Tibial nerve (tissue), 4 donors: ENCODE measurements at regions not wholly inside any gene's neighbourhood (a gene's known extent, or its start where the extent isn't known, plus 50 kb on each side); places are given as distances from the start of the nearest gene placed in this dataset.

Experiments
- EP300 ChIP-seq, 2 donors: sonication (generic); formaldehyde crosslinking; IDR thresholded peaks; one replicate each; pipeline ENCODE4 v1.6.1; 2017; ENCODE audit warnings: antibody characterized with exemption in 2 of 2, mild to moderate bottlenecking in 1 of 2
- POLR2A ChIP-seq, 2 donors: fragments of 450-650 bp; IDR thresholded peaks; one replicate each; pipeline ENCODE4 v1.6.1; 2017; ENCODE audit warnings: antibody characterized with exemption in 2 of 2, mild to moderate bottlenecking in 2 of 2, moderate library complexity in 2 of 2
- TF ChIP-seq, protein P1 (sequence below), 5 experiments: fragments of 200-600 bp in 3 of 5; fragments of 450-650 bp in 2 of 5; sonication (generic) in 3 of 5; IDR thresholded peaks; one replicate each; pipeline ENCODE4 v1.5.1; 2016 to 2019; ENCODE audit warnings: antibody characterized with exemption in 5 of 5, mild to moderate bottlenecking in 3 of 5, moderate library complexity in 2 of 5

DNA sequence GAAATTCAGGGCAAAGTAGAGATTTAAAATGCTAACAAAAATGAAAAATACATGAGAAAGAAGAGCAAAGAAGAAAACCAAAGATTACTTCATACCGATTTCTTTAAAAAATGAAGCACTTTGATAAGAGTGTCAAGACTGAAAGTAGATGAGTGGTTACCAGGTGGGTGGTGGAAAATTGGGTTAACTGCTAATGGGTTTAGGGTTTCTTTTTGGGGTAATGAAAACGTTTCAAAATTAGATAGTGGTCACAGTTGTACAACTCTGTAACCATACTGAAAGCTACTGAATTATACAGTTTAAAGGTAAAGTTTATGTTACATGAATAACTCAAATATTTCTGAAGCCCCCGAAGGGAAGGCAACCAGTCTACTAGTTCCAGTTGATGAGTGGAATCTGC lies 179.4 kb downstream of the NDFIP2 start:
- TF ChIP-seq EP300 (IDR thresholded peaks at IDR 0.05) = no peak
- TF ChIP-seq, protein P1, sequence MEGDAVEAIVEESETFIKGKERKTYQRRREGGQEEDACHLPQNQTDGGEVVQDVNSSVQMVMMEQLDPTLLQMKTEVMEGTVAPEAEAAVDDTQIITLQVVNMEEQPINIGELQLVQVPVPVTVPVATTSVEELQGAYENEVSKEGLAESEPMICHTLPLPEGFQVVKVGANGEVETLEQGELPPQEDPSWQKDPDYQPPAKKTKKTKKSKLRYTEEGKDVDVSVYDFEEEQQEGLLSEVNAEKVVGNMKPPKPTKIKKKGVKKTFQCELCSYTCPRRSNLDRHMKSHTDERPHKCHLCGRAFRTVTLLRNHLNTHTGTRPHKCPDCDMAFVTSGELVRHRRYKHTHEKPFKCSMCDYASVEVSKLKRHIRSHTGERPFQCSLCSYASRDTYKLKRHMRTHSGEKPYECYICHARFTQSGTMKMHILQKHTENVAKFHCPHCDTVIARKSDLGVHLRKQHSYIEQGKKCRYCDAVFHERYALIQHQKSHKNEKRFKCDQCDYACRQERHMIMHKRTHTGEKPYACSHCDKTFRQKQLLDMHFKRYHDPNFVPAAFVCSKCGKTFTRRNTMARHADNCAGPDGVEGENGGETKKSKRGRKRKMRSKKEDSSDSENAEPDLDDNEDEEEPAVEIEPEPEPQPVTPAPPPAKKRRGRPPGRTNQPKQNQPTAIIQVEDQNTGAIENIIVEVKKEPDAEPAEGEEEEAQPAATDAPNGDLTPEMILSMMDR (IDR thresholded peaks at IDR 0.05) = no peak
- TF ChIP-seq POLR2A (IDR thresholded peaks at IDR 0.05) = no peak
